Activated CD8-positive, alpha-beta memory T cell treated with anti-CD3 and anti-CD28 coated beads, Interleukin-2, amount 50 U/mL, for 1 hour (primary cell): ENCODE measurements at regions not wholly inside any gene's neighbourhood (a gene's known extent, or its start where the extent isn't known, plus 50 kb on each side); places are given as distances from the start of the nearest gene placed in this dataset.

Experiments
- DNase-seq: peaks from one replicate; pipeline ENCODE4 v3.0.0-alpha.2; 2020; ENCODE audit errors: extremely low read depth

- DNase-seq = no peak
Observed at GRCh38 chr3:56985460-56985859, 75.0 kb upstream of the SPATA12 start.

GRCh38 chr3:56983427-56983826 is 77.0 kb upstream of the SPATA12 start:
- no peak for DNase-seq

- DNase-seq = no peak
Observed at GRCh38 chr3:56981445-56982230, 78.8 kb upstream of the SPATA12 start.

- no peak for DNase-seq
Observed at GRCh38 chr3:56980798-56981390, 79.6 kb upstream of the SPATA12 start.

GRCh38 chr3:56980243-56980642 is 80.2 kb upstream of the SPATA12 start:
- DNase-seq = no peak

- no peak for DNase-seq
Observed at GRCh38 chr3:56979791-56980190, 80.7 kb upstream of the SPATA12 start.

GRCh38 chr3:56977561-56977889 is 82.9 kb upstream of the SPATA12 start:
- no peak for DNase-seq

- no peak for DNase-seq
Observed at GRCh38 chr3:56976651-56977560, 83.6 kb upstream of the SPATA12 start.

GRCh38 chr3:56975567-56975966 is 84.9 kb upstream of the SPATA12 start:
- DNase-seq = no peak

- no peak for DNase-seq
Observed at GRCh38 chr3:56974247-56974930, 86.1 kb upstream of the SPATA12 start.

- no peak for DNase-seq
Observed at GRCh38 chr3:56971816-56972215, 88.6 kb upstream of the SPATA12 start.

GRCh38 chr3:56971261-56971660 is 89.2 kb upstream of the SPATA12 start:
- no peak for DNase-seq

GRCh38 chr3:56970461-56970879 is 90.0 kb upstream of the SPATA12 start:
- no peak for DNase-seq

- no peak for DNase-seq
Observed at GRCh38 chr3:56969851-56970250, 90.6 kb upstream of the SPATA12 start.

GRCh38 chr3:56966509-56966908 is 94.0 kb upstream of the SPATA12 start:
- DNase-seq = no peak

GRCh38 chr3:56966104-56966503 is 94.4 kb upstream of the SPATA12 start:
- no peak for DNase-seq

GRCh38 chr3:56962922-56963321 is 97.5 kb upstream of the SPATA12 start:
- no peak for DNase-seq

- no peak for DNase-seq
Observed at GRCh38 chr3:56962206-56962605, 98.3 kb upstream of the SPATA12 start.

- DNase-seq = no peak
Observed at GRCh38 chr3:56960234-56960917, 100.1 kb upstream of the SPATA12 start.

GRCh38 chr3:56958879-56959278 is 101.6 kb upstream of the SPATA12 start:
- DNase-seq = no peak

- no peak for DNase-seq
Observed at GRCh38 chr3:56957522-56957921, 102.9 kb upstream of the SPATA12 start.
